ENCODE measurements at regions not wholly inside any gene's neighbourhood (a gene's known extent, or its start where the extent isn't known, plus 50 kb on each side); places are given as distances from the start of the nearest gene placed in this dataset.

DNA sequence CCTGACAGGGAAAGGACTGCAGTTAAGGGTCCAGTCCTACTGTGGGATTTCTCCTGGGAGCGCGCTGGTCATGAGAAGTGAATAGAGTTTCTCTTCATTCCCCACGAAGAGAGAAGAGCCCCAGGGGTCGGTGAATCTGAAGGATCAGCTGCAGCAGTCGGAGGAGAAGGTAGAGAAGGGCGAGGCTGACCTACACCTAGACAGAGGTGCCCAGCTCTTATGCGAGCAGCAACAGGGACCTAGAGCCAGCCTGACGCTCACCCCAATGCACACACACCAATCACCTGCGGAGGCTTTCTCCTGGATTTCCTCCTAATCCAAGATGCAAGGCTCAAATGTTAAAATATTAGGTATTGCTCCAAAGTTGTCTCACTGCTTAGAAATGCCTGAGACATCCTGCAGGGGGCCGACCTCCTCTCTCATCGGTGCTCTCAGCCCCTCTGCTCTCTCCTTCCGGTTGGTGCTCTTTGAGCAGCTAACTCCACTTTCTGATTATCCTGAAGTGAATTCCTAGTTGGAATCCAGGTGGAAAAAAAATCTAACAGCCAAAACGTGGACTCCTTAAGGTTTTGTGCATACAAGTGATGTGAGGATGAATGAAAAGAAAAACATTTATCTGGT lies 176.4 kb downstream of the AHR start:
- CTCF ChIA-PET = interaction anchor here (1.4 to 1.5 kb wide), 2 partner anchors 13 to 115 kb away, joined by 3 read pairs; no protein-coding TSS in a partner anchor
- Mint-ChIP-seq H3K4me1 (ENCODE audit: low read depth) (no peaks in the 10 kb centered on the region), H3K9me3 (no peaks in the 10 kb centered on the region), H3K4me3 (no peak overlapping the region), H3K27me3 (no peaks in the 10 kb centered on the region), H3K27ac (no peak overlapping the region), H3K36me3 (ENCODE audit: low read depth) (no peaks in the 10 kb centered on the region)
- TF ChIP-seq, protein P1, sequence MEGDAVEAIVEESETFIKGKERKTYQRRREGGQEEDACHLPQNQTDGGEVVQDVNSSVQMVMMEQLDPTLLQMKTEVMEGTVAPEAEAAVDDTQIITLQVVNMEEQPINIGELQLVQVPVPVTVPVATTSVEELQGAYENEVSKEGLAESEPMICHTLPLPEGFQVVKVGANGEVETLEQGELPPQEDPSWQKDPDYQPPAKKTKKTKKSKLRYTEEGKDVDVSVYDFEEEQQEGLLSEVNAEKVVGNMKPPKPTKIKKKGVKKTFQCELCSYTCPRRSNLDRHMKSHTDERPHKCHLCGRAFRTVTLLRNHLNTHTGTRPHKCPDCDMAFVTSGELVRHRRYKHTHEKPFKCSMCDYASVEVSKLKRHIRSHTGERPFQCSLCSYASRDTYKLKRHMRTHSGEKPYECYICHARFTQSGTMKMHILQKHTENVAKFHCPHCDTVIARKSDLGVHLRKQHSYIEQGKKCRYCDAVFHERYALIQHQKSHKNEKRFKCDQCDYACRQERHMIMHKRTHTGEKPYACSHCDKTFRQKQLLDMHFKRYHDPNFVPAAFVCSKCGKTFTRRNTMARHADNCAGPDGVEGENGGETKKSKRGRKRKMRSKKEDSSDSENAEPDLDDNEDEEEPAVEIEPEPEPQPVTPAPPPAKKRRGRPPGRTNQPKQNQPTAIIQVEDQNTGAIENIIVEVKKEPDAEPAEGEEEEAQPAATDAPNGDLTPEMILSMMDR (IDR thresholded peaks at IDR 0.05) = no peak
- DNase-seq (no peak), ATAC-seq (no peak)
- intact Hi-C loops (cut with micrococcal nuclease) = no loop called here
- POLR2A ChIA-PET = no interaction called here

DNA sequence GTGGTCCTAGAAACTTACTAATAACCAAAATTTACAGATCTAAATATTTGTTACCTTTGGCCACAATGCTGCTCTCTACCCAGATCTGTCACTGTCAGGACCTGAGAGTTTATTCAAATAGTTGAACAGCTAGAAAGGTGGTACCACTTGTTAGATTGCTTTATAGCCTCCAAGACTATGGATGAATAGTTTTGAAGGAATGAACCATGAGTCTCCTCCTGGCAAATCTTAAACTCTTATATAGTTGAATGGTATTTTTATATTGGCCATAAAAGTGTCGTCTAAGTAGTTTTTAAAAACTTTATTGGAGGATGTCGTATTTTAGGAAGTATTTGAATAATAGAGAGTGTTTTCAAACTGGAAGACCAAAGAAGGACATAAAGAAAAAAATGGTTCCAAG lies 178.7 kb downstream of the AHR start:
- POLR2A ChIA-PET = no interaction called here
- H3K27ac Mint-ChIP-seq = no peak overlapping the region
- ATAC-seq (no peak), DNase-seq (no peak)
- CTCF ChIA-PET = no interaction called here
- no peaks in the 10 kb centered on the region for H3K27me3 Mint-ChIP-seq
- intact Hi-C loops (cut with micrococcal nuclease) = no loop called here
- no peaks in the 10 kb centered on the region for H3K4me1 Mint-ChIP-seq (ENCODE audit: low read depth)
- no peaks in the 10 kb centered on the region for H3K9me3 Mint-ChIP-seq
- H3K36me3 Mint-ChIP-seq (ENCODE audit: low read depth) = no peaks in the 10 kb centered on the region
- no peak overlapping the region for H3K4me3 Mint-ChIP-seq
- TF ChIP-seq, protein P1 (IDR thresholded peaks at IDR 0.05) = no peak

GRCh38 chr7:17481118-17481517 lies 182.7 kb downstream of the AHR start:
- Mint-ChIP-seq H3K27ac (no peak overlapping the region), H3K4me1 (ENCODE audit: low read depth) (no peaks in the 10 kb centered on the region), H3K4me3 (no peak overlapping the region), H3K9me3 (no peaks in the 10 kb centered on the region), H3K27me3 (no peaks in the 10 kb centered on the region), H3K36me3 (ENCODE audit: low read depth) (no peaks in the 10 kb centered on the region)
- TF ChIP-seq, protein P1 (IDR thresholded peaks at IDR 0.05) = no peak
- no peak for DNase-seq
- POLR2A ChIA-PET = no interaction called here
- ATAC-seq = no peak
- intact Hi-C loops (cut with micrococcal nuclease) = no loop called here
- CTCF ChIA-PET = no interaction called here

DNA sequence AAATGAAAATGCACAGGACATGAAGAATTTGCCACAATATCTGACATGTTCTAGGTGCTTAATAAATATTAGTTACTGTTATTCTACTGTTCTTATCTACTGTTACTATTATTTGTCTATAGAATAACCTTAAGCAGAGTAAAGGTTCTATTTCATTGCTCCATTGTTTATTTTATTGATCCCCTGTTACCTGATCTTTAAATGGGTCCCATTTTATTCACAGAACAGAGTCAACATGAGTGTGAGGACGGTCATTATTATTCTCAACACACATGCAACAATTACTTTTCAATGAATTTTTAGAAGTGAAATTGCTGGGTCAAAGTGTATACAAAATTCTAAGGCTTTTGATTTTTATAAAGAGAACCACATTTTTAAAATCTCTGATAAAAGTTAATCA lies 186.9 kb downstream of the AHR start:
- no peak for DNase-seq
- no peak overlapping the region for H3K27ac Mint-ChIP-seq
- peaks cover 2% of the 10 kb centered on the region for H3K27me3 Mint-ChIP-seq

GRCh38 chr7:17485904-17486303 lies 187.5 kb downstream of the AHR start:
- no peak overlapping the region for H3K27ac Mint-ChIP-seq
- POLR2A ChIA-PET = no interaction called here
- intact Hi-C loops (cut with micrococcal nuclease) = no loop called here
- H3K4me3 Mint-ChIP-seq = no peak overlapping the region
- H3K4me1 Mint-ChIP-seq (ENCODE audit: low read depth) = no peaks in the 10 kb centered on the region
- H3K9me3 Mint-ChIP-seq = no peaks in the 10 kb centered on the region
- ATAC-seq (no peak), DNase-seq (no peak)
- TF ChIP-seq, protein P1 (IDR thresholded peaks at IDR 0.05) = no peak
- H3K36me3 Mint-ChIP-seq (ENCODE audit: low read depth) = no peaks in the 10 kb centered on the region
- peaks cover 2% of the 10 kb centered on the region for H3K27me3 Mint-ChIP-seq
- CTCF ChIA-PET = no interaction called here

More for the DNA sequence above, 186.9 kb downstream of the AHR start:
- intact Hi-C loops (cut with micrococcal nuclease) = no loop called here
- CTCF ChIA-PET = no interaction called here
- POLR2A ChIA-PET = no interaction called here
- H3K36me3 Mint-ChIP-seq (ENCODE audit: low read depth) = no peaks in the 10 kb centered on the region
- H3K4me1 Mint-ChIP-seq (ENCODE audit: low read depth) = no peaks in the 10 kb centered on the region
- no peak overlapping the region for H3K4me3 Mint-ChIP-seq
- H3K9me3 Mint-ChIP-seq = no peaks in the 10 kb centered on the region
- TF ChIP-seq, protein P1 (IDR thresholded peaks at IDR 0.05) = no peak
- no peak for ATAC-seq
